Embryonic facial prominence (tissue), 1 donor: ENCODE measurements at regions not wholly inside any gene's neighbourhood (a gene's known extent, or its start where the extent isn't known, plus 50 kb on each side); places are given as distances from the start of the nearest gene placed in this dataset.

ENCODE experiments used
- DNase-seq: peaks from one replicate; pipeline ENCODE4 v3.0.0-alpha.2; 2016; ENCODE audit errors: extremely low spot score

DNA sequence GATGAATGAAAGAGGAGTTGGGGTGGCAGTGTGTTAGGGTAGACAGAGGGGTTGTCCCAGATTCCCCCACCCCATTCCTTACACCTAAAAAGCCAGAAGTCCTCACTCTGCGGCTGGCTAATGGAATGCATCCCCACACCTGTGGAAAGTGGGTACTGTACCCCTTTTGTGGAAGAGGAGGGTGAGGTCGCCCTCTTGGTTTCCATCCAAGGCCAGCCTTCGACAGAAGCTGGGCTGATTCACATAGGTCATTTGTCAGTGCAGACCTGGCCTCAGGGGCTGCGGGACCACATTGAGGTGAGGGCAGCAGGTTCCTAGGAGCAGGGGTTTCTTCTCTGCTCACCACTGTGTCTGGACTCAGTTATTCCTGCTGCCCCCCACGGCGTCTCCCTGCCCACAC lies 671.6 kb downstream of the MATN1 start:
- no peak for DNase-seq

GRCh38 chr1:30049748-30050296 lies 673.6 kb downstream of the MATN1 start:
- DNase-seq: no peak

- DNase-seq: no peak
Observed at GRCh38 chr1:30048905-30049304, 674.5 kb downstream of the MATN1 start.

- DNase-seq: no peak
Observed at GRCh38 chr1:30047576-30047975, 675.8 kb downstream of the MATN1 start.

DNA sequence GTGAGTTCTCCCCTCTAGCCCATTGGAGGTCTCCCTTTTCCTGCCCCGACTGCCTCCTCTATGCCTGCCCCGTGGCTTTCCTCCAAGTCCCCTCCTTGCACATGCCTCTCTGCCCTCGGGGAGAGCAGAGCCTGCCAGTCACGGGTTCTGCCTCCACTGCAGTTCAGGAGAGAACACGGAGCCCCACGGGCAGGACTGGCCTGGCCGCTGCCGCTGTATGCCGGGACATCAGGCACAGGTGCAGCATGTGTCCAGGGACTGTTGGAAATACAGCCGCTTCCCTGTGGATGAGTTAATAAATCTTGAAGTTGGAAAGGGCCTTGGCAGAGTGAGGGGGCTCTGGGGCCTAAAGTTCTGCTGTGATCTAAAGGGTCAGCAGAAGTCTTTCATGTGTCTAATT lies 676.6 kb downstream of the MATN1 start:
- DNase-seq: no peak

DNA sequence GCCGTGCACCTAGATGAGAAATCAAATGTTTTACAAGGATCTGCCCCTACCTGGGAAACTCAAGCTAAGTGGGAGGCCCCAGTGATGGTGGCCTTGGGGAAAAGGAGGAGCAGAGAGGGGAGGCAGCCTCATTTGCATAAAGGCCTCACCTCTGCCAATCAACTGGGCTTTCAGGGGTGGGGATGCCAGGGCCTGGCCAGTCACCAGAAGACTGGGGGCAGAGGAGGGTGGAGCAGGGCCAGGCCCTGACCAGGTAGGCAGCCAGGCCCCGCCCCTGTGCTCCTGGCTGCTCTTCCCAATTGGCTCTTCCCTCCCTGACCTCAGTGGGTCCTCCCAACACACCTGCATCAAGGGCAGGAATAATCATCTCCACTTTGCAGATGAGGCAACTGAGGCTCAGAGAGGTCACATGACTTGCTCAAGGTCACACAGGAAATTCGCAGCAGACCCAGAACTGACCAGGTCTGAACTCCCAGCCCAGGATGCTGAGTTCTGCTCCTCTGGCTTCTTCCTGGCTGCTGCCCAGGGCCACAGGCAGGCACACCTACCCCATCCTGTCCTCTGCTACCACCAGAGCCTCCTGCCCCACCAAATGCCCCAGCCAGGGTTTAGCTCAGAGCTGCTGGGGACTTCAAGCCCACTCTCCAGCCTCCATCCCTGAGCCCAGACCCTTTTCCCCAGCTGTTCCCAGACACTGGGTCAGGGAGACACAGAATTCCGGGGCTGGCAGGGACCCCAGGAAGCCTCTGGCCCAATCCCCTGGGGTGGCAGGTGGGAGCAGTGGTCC lies 677.9 kb downstream of the MATN1 start:
- DNase-seq: no peak

GRCh38 chr1:30044656-30045144 lies 678.7 kb downstream of the MATN1 start:
- DNase-seq: no peak

GRCh38 chr1:30043731-30044408 lies 679.5 kb downstream of the MATN1 start:
- DNase-seq: no peak

DNA sequence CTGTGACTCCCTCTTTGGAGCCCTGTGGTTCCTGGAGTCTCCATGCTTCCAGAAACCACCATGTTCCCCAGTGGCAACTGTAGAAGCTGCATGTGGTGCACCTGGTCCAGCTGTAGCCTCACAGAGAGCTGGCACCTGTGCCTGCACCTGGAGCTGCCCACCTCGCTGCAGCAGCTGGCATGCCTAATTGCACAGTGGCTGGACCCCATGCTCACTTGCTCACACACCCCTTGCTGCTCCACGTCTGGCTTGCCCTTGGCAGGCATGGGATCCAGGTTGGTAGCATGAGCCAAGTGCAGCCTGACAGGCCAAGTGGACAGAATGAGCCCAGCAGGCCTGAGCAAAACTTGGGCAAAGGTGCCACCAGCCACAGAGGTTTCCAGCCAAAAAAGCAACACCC lies 680.1 kb downstream of the MATN1 start:
- DNase-seq: no peak

DNA sequence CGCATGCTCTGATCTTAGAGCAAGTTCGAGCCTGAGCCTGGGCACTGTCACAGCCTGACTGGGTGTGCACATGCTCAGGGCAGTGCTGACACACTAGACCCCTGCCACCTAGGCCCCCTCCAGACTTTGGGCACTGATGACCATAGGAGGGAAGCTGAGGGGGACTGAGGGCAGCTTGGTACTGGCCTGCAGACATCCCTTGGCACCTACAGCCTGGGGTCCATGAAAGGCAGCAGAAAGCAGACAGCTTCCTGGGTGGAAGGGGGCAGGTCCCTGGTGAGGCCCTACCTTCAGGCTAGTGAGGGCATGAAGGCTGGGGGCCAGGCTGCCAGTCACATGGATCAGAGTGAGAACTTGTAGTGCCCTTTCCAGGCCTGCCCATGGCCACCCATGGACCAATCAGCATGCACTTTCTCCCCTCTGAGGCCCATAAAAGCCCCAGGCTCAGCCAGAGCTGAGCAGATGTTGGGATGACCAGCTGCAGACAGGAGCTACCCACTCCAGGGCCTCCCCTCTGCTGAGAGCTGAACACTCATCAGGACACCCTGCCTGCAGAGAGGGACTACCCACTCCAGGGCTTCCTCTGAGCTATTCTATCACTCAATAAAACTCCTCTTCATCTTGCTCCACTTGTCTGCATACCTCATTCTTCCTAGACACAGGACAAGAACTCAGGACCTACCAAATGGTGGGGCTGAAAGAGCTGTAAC lies 680.8 kb downstream of the MATN1 start:
- DNase-seq: no peak

GRCh38 chr1:30041741-30042437 lies 681.5 kb downstream of the MATN1 start:
- no peak for DNase-seq

GRCh38 chr1:30040081-30041019 lies 683.0 kb downstream of the MATN1 start:
- no peak for DNase-seq

DNA sequence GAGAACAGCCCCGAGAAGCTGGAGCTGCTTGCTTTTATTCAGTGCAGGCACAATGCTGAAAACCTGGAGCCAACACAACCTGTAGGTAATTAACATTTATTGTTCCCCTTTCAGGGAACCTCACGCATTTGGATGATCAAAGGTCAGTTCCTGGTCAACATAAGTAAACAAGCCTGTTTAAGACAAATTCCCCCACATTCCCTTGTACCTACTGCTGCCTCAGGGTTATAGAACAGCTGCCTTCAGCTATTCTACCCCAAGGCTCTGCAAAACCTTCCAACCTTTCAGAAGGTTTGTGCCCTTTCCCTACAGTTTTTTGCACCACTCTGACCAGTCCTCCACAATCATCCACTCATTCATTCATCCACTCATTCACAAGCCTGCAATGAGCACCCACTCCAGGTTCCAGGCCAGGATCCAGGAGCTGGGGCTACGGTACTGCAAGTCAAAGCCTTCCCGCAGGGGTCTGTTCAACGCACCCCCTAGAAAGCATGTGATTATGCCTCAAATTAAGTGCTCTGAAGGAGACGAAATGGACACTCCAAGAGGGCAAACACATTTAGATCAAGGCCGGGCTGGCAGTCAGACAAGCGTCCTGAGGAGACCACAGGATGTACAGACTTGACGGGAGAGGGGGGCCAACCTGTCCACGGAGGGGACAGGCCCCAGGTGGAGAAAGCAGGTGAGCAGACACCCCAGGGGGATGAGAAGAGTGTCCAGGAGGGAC lies 683.9 kb downstream of the MATN1 start:
- no peak for DNase-seq

DNA sequence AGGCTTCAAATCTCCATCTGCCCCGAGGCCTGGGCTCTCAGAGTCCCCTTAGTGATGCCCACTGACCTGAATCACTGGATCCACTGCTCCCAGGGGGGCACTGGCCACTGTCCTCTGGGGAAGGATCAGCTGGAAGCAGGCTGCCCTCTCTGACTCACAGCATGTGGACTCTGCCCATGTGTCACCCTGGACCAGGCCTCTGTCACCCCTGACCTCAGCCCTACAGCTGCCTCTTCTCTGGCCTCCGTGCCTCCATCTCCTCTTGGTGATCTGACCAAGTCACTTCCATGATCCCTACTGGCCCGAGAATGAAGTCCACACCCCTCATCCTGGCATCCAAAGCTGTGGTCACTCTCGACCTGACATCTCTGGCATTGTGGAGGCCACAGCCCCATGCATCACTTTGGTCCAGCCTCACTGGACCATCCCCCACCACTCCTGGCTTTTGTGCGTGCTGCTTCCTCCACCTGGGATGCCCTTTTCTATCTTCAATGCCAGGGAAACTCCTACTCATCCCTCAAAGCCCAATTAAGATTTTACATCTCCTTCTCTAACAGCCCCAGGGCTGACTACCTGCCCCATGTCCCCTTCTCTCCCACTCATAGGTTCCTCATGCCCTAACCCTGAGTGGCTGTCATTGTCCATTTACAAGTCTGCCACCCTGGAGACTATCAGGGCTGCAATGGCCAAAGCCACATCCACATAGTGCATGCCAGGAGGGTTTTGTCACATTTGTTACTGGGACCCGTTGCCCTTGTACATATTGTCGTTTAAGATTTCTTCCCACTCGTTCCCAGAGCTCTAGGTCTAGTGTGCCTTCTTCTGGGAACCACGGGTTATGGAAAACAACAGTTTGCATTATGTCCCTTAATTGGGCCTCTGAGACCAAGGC lies 685.0 kb downstream of the MATN1 start:
- DNase-seq: no peak

- no peak for DNase-seq
Observed at GRCh38 chr1:30037251-30038118, 685.9 kb downstream of the MATN1 start.

DNA sequence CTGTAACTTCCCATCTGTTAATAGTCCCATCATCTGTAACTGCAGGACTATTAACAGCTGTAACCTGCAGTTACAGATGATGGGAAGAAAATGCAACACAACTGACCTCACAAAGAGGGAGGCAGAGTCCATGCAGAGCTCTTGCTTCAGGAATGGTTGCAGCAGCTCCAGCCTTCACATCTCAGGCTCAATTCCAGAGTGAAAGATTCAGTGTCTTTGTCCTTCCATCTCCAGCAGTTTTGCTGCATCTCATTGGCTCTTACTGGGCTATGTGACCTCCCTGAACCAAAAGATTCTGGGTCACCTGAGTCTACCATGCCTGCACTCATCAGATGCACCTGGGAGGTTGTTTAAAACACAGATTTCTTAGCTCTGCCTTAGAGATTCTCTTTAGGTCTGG lies 686.7 kb downstream of the MATN1 start:
- no peak for DNase-seq

DNA sequence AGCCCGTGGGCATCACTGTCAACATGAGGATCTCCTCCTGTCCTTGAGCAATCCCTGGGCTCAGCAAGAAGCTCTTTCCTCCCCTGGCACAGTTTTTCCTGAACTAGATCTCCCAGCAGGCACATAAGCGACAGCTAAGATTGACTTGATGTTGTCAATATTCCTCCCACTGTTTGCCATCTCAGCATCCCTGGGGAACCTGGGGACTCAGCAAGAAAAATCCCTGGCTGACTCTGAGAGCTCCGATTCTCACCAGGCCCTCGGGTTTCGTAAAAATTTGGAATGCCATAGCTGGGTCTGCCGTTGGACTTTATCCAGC lies 687.2 kb downstream of the MATN1 start:
- DNase-seq: no peak
